ENCODE measurements at regions not wholly inside any gene's neighbourhood (a gene's known extent, or its start where the extent isn't known, plus 50 kb on each side); places are given as distances from the start of the nearest gene placed in this dataset.
"Not testable (repeated sequence)": the region's sequence is repeated elsewhere in the genome, so short reads cannot be mapped to it uniquely, and the experiment has no call there.

DNA sequence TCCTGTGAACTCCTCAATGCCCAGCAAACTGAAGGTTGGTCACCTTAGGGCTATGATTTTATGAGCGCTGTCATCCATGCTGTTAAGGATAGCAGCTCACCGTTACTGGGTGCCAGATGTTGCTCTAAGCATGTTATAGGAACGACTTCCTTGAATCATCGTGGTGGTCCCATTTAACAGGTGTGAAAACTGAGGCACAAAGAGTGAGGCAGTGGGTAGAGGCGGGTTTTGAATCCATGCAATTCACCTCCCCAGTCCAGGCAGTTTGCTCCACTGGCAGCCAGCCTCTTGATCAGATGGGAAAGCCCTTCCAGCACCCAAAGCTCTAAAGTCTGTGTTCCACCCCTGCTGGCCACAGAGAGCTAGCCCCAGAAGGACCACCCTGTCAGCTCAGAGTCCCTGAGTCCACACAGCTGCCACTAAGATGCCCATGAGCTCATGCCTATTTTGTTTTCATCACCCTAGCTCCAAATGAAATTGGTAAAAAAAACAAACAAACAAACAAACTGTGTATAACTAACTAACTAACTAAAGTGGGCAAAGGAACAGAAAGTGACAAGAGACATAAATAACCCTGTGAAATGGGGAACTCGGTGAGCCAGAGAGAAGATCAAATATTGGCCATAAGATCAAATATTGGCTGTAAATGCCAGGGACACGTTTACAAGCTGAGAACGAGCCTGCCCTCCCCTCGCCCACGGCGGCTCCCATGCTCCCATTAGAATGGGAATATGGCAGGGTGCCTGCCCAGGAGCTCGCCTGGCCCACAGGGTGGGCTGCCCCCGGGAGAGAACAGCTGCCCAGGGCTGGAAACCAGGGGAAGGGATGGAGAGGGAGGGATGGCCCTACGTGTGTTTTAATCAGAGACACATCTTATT, 72.3 kb upstream of the RFLNA start:
- DNase-seq (ENCODE audit: low read depth, low spot score): no peak
- in situ Hi-C loops (cut with HindIII; ENCODE audit: low sequenced_read_pairs): no loop called here
- H3K4me3 ChIP-seq (ENCODE audit: low read depth, low read length): no peak overlapping the region
- TF ChIP-seq, protein P1, sequence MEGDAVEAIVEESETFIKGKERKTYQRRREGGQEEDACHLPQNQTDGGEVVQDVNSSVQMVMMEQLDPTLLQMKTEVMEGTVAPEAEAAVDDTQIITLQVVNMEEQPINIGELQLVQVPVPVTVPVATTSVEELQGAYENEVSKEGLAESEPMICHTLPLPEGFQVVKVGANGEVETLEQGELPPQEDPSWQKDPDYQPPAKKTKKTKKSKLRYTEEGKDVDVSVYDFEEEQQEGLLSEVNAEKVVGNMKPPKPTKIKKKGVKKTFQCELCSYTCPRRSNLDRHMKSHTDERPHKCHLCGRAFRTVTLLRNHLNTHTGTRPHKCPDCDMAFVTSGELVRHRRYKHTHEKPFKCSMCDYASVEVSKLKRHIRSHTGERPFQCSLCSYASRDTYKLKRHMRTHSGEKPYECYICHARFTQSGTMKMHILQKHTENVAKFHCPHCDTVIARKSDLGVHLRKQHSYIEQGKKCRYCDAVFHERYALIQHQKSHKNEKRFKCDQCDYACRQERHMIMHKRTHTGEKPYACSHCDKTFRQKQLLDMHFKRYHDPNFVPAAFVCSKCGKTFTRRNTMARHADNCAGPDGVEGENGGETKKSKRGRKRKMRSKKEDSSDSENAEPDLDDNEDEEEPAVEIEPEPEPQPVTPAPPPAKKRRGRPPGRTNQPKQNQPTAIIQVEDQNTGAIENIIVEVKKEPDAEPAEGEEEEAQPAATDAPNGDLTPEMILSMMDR (IDR thresholded peaks at IDR 0.05; ENCODE audit: low read depth, low read length): no peak

DNA sequence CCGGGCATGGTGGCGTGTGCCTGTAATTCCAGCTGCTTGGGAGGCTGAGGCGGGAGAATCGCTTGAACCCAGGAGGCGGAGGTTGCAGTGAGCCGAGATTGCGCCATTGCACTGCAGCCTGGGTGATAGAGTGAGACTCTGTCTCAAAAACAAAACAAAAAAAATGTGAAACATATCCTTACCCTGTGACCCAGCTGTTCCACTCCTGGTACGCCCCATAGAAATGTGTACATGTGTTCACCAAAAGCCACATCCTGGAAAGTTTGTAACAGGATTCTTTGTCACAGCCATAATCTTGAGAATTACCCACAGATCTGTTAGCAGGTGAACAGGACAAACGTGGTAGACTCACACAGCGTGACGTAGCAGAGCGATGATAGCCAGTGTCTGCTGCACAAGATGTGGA, 71.2 kb upstream of the RFLNA start:
- H3K4me3 ChIP-seq (ENCODE audit: low read depth, low read length); in situ Hi-C loops (cut with HindIII; ENCODE audit: low sequenced_read_pairs); DNase-seq (ENCODE audit: low read depth, low spot score): not testable (repeated sequence)

DNA sequence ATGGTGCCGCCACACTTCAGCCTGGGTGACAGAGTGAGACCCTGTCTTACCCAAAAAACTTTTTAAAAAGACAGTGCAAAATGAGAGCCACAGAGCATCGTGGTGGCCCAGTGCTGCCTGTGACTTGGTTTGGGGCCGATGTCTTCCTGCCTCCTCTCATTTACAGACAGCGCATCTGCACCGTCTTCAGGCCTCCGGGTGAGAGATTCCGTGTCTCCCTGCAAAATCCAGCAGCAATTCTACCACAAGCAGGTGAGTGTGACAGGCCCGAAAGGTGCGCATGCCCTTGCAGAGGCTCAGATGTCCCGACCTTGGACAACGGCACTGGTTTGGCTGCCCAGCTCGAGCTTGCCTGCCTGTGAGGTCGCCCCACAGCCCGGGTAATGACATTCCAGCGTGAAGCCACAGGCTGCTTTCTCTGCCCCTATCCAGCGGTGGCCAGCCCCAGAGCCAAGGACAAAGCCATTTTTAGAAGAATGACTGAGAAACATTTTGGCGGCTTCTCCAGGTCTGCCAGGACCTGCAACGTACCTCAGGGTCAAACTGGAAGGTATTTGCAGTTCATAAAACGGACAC, 70.3 kb upstream of the RFLNA start:
- TF ChIP-seq, protein P1 (IDR thresholded peaks at IDR 0.05; ENCODE audit: low read depth, low read length): no peak
- no peak overlapping the region for H3K4me3 ChIP-seq (ENCODE audit: low read depth, low read length)
- DNase-seq (ENCODE audit: low read depth, low spot score): no peak
- in situ Hi-C loops (cut with HindIII; ENCODE audit: low sequenced_read_pairs): no loop called here

DNA sequence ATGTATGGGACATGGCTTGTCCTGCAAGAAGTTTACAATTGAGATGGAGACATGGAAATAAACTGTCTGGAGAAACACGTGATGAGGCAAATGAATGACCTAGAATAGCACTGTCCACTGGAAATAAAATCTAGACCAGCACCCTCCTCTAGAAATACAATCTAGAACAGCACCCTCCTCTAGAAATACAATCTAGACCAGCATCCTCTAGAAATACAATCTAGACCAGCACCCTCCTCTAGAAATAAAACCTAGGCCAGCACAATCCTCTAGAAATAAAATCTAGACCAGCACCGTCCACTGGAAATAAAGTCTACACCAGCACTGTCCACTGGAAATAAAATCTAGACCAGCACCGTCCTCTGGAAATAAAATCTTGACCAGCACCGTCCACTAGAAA, 69.2 kb upstream of the RFLNA start:
- in situ Hi-C loops (cut with HindIII; ENCODE audit: low sequenced_read_pairs): no loop called here
- TF ChIP-seq, protein P1 (IDR thresholded peaks at IDR 0.05; ENCODE audit: low read depth, low read length): no peak

DNA sequence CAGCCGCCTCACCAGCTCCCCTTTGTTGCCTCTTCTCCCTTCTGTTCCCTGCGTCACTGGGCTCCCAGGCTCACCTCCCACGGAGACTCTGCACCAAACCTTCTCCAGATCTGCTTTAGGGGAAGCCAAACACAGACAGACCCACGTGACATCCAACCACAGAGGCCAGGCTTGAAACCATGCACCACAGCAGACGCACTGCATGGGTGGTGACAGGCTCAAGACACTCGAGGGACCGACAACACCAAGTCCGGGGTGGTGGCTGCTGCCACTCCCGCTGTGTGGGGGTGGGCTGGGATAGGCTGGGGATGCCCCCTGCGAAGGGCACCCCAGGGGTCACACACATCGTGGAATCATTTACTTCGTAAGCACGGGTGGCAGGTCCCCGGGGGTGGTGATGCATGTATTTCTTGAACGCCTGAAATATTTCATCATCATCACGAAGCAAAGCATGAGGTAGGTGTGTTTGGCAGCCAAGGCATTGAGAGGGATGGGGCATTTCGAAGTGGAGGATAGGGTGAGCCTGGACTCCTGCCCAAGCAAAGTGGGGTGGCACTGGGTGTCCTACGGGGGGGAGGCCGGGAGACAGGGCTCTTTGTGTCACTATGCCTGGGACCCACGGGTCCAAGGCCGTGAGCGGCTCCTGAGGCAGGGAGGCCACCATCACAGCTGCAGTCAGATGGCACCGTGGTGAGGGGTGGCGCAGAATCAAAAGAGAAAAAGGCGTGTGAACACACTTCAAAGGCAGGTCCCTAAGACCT, 66.8 kb upstream of the RFLNA start:
- no peak for DNase-seq (ENCODE audit: low read depth, low spot score)
- TF ChIP-seq, protein P1 (IDR thresholded peaks at IDR 0.05; ENCODE audit: low read depth, low read length): no peak
- no peak overlapping the region for H3K4me3 ChIP-seq (ENCODE audit: low read depth, low read length)
- in situ Hi-C loops (cut with HindIII; ENCODE audit: low sequenced_read_pairs): no loop called here

More for the DNA sequence above, 69.2 kb upstream of the RFLNA start:
- H3K4me3 ChIP-seq (ENCODE audit: low read depth, low read length): no peak overlapping the region
- no peak for DNase-seq (ENCODE audit: low read depth, low spot score)

DNA sequence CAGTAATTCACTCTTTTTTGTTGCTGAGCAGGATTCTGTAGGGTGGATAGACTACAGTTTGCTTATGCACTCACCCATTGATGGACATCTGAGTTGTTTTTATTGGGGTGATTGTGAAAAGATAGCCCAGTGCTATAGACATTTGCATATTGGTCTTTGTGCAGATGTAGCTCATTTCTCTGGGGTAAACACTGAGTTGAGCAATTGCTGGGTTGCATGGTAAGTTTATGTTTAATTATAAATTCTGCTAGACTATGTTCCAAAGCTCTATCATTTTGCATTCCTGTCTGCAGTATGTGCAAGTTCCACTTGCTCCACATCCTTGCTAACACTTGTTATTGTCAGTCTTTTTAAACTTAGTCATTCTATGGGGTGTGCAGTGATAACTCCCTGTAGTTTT, 65.4 kb upstream of the RFLNA start:
- H3K4me3 ChIP-seq (ENCODE audit: low read depth, low read length): no peak overlapping the region
- TF ChIP-seq, protein P1 (IDR thresholded peaks at IDR 0.05; ENCODE audit: low read depth, low read length): no peak
- in situ Hi-C loops (cut with HindIII; ENCODE audit: low sequenced_read_pairs): no loop called here
- DNase-seq (ENCODE audit: low read depth, low spot score): no peak
